GM18873 (cell line): ENCODE measurements at regions not wholly inside any gene's neighbourhood (a gene's known extent, or its start where the extent isn't known, plus 50 kb on each side); places are given as distances from the start of the nearest gene placed in this dataset.
A peak's percentile ranks its signal among the peaks of the same experiment; 100 is the strongest.

Experiments used
- ATAC-seq: cut with Tn5 transposase; IDR thresholded peaks from one replicate; pipeline ENCODE4 v1.9.1; 2021; ENCODE audit warnings: mild to moderate bottlenecking, moderate library complexity, moderate number of reproducible peaks; ENCODE audit not compliant: unreplicated experiment, low FRiP score

DNA sequence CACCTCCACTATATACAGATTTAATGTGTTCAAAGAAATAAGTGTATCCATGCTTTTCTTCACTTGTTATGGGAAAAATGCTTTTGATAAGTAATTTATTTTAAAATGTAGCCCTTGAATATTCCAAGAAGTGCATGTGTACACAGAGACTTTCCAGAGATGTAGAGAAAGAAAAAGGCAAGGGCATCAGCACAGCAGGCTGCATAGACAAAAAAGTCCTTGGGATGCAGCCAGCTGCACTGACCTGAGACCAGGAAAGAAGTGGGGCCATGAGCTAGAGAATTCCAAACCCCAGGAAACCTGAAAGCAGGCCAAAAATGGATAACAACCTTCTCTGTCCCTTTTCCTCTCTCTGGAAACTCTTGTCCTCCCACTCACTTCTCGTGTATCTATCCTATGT lies 51.6 kb upstream of the PRDM8 start:
- no peak for ATAC-seq

DNA sequence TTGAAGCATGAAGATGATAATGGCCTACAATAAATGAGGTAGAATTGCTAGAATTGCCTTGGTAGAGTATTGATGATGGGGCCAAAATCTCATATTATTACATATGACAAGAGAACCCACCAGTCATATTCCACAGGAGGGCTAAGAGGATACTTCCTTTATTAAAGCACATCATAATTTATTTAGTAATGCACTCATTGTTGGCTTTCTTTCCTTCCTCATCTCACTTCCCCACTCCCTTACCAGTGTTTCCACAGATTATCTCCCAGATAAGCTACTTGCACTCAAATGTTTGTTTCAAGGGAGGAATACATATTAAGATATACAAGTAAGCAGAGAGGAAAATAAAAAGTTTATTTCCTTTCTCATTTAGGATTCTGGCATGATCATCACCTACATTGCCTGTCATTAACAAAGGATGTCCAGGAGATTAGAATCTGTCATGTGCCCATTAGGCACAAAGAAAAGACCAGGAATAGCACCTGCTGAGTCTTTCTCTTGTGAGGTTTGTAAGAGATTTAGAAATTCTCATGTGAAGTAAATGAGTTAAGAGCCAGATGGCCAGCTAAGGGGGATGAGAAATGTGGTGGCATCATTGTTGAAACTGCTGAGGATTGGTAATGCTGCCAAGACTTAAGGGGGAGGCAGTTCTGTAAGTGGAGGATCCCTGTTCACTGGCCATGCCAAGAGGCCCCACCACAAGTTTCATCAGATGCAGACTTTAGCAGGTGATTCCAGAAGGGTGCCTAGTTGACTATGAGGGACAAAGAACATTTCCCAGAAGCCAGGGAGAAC lies 52.4 kb upstream of the PRDM8 start:
- no peak for ATAC-seq

DNA sequence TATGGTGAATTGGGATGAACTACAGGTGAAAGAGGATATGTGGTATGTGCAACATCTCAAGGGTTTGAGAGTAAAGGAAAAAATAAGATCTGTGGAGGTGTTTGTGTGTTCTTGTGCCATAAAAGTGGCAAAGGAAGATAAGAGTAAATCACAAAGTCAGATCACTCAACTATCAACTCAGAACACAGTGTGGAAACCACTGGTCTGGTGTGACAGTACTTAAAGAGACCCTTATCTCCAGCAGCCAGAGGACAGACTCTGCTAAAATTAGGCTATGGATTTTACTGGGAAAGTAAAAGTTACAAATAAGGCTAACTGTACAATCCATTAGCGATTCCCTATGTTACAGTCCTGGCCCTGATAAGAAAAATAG lies 54.0 kb upstream of the PRDM8 start:
- ATAC-seq, result no peak

DNA sequence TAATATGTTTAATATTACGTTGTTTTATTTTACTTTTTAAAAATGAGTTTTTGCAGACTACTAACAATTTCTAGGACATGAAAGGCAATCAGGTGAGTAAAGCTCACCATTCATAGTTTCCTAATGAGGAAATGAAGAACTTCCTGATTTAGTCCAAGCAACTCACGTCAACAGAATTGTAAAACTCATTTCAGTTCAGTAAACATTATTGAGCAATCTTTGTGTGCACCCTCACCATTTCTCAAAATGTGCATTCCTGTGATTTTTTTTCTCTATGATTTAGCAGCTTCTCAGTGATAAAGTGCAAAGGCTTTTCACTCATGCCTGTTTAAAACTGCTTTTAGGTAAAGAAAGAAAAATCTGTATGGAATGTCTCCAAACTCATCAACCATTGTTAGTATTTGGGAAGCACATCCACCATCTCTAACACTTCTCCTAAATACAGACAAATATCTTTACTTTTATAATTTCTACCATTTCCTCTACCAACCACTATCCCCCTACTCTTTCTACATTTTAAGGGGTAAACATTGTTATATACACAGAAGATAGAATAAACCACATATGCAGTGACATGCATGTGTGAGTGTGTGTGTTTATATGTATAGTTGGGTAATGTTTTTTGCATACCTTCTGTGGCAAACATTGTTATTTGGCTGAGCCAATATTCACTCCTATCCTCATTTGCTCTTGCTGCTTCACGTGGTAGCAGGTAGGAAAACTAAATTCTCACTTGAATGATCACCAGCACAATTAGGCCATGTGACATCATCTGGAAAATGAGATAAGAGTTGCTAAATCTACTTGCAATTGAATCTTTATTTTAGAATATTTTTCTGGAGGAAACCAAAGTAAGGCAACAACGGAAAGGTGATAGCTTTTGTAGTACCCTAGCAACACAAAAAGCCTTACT lies 54.7 kb upstream of the PRDM8 start:
- ATAC-seq, result no peak

DNA sequence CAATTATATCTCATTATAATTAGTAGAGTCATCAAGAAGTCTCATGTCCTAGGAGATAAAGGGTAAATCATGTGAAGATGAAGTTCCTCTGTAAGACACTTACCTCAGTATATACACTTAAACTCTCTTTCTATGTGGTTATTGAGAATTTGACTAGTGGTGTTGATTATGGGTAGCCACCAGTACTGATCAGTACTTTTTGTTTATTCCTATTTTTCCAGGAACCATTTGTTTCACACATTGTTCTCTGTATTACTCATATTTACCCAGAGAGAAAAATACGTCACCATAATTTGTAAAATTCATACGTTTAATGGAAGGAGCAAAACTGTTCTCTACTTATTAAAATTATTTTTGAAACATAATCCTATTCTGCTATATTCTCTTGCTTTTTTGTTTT lies 55.8 kb upstream of the PRDM8 start:
- no peak for ATAC-seq

DNA sequence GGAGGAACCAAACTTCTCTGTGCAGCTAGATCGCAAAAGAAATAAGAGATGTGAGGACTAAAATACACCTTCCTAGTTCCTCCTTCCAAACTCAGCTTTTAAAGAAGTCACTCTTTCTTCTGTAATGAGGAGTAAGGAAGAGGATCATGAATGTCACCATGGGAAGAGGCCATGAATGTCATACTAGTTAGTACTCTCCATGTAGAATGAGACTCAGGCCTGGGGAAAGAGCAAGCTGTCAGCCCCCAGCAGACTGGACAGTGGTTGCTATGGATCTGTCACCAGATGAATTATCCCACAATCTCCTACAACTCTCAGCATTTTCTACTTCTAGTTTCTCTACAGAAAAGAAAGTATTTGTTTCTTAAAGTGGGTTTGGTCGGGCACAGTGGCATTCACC lies 57.1 kb upstream of the PRDM8 start:
- no peak for ATAC-seq

DNA sequence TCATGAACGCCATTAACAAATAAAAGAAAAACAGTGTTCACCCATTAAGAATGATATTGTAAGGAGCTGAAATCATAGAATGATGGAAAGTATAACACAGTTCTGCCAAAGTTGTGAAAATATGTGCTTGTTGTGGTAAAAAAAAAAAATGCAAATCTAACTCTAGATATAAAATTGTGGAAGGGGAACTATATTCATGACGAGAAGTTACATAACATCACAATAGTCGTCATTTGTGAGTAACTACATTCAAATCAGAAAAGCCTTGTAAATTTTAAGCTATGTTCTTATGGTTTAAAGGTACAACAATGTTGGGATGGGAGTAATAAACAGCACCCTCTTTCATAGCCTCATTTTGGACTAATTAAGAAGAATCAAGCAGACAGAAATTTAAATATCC lies 57.6 kb upstream of the PRDM8 start:
- ATAC-seq, result no peak

DNA sequence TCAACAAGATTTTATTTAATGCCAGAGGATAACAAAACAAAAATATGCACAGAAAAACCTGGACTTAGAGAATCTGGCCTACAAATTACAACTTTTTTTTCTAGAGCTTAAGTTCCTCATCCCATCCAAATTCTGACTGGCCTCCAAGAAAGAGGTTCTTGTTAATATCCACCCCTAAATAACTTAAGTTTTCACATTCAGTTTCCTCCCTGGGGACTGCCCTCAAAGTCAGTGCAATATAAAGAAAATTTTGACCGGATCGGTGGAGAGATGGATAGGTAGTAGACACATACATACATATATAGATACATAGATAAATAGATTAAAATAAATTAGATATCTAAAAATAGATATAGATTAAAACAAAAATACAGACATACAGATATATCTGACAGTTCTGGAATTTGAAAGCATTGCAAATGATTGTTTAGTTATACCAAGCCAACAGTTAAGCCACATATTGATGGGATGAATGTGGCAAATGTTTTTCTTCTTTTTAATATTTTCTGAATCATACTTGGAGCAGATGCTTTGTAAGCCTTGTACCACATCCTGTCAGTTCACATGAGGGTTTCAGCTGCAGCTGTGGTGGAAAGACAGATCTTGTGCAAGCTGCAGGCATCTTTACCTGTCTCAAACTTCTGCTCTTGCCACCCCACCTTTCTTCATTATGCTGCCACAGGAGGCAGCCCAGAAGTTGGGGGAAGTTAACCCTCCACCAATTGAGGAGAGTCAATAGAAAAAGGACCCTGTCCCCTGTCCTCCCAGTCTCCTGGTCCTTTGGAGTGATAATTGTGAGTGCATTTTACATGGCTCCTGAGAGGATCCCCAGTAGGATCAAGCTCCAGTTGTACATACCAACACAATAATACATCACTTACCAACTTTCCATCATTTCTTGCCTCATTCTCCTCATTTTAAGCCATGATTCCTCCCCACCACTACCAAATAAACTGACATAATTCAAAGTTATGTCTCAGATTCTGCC lies 58.5 kb upstream of the PRDM8 start:
- ATAC-seq, result peak; percentile 98

DNA sequence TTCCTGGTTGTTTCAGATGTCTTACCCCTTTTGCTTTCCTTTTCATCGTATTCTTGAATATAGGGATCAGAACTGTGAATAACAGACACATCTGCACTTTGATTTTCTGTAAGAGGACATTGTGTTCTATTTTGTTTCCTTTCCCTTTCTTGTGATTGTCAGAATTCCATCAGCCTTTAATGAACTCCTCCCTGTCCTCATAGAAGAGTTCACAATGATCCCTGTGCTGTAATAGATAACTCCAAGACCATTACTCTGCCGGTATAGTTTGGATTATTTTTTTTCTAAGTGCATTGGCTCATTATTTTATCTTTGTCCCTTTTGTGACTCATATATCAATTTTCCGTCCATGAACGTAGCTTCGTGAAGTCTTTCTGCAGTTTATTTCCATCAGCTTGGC lies 59.7 kb upstream of the PRDM8 start:
- ATAC-seq, result no peak

DNA sequence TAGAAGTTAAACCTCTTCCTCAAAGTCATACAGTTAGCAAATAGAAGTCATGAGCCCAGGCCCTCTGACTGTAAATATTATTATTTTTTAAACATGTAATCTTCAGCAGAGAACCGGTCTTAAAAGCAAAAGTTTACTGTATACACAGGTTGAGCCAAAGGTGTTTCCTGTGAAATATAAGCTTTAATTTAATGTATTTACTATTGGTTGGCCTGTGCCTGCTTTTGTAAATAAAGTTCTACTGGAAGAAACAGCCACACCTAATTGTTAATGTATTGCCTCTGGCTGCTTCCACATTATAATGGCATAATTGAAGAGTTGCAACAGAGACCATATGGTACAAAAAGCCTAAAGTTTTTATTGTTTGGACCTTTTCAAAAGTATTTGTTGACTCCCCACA lies 61.0 kb upstream of the PRDM8 start:
- ATAC-seq, result no peak

DNA sequence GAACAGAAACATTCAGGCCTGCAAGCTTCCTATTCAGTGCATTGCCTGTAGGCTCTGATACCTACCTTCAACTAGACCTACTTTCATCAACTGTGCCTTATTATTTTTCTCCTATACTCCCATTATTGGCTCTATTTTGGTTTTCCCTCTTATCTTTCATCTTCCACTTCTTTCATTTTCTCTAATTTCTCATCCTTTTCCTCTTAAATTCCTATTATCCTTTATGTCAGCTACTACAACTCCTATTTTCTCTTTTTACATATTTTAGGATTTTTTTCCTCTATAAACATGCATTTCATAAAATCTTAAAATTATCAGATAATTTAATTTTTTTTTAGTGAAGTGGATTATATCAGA lies 61.6 kb upstream of the PRDM8 start:
- no peak for ATAC-seq

DNA sequence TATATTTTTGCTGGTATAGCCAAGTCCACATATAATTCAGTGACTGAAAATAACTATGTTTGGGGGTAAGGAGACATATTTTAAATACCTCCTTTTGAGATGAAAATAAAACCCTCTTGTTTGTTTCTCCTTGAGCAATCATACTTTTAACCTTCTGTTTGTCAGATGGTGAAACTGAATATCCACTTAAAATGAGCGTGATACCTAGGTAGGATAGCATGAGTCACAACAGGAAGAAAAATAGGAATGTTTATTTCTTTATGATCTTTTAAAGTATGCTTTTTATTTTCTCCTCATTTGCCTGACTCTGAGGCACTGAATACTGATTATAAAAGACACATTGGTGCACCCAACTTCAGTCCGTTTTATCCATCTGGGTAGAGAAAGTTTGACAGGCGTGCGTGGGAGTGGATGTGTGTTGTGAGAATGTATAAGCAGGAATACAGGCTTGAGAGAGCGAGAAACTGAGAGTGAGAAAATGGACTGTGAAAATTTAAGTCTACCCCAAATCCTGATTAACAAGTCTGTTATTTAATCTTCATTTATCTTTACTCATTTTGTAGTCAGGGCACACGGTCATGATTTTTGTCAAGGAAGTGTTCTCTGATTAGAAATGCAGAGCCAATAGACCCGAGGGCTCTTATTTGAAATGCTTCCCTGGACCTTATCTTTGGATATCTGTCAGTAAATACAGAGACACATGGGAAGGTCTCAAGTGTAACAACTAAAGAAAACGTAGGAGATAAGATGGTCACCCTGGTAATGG lies 62.1 kb upstream of the ANTXR2 start:
- no peak for ATAC-seq

DNA sequence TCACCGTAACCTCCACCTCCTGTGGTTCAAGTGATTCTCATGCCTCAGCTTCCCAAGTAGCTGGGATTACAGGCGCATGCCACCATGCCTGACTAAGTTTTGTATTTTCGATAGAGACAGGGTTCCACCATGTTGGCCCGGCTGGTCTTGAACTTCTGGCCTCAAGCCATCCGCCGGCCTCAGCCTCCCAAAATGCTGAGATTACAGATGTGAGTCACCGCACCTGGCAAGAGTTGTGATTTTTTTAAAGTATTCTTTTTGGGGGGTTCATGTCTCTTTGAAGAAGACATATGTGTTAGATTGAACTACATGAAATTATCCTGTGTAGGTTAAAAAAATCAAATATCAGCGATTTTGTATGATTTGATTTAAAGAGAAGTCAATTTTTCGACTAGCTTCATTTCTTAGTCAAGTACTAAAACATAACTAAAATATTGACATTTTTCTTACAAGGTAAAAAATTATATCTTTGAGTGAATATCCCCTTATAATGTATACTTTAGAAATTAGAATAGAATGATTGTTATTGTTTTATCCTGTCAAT lies 60.3 kb upstream of the ANTXR2 start:
- ATAC-seq, result no peak

DNA sequence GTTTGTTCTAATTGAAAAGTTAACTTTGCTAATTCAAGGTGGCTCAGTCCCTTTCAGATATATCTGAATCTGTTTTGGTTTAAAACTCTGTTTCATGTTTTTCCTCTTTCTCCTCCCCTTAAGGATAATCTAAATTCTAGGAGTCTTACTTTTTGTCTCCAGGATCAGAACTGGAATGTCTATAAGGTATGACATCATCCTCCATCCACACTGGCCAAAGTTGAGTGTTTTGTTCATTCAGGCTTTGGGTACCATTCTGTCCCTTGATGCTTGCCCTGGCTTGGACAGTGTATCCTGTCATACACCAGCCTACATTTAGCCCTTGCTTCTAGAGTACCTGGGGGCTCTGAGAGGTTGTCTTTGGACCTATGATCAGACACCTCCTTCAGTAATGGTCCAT lies 56.8 kb upstream of the ANTXR2 start:
- ATAC-seq, result no peak

DNA sequence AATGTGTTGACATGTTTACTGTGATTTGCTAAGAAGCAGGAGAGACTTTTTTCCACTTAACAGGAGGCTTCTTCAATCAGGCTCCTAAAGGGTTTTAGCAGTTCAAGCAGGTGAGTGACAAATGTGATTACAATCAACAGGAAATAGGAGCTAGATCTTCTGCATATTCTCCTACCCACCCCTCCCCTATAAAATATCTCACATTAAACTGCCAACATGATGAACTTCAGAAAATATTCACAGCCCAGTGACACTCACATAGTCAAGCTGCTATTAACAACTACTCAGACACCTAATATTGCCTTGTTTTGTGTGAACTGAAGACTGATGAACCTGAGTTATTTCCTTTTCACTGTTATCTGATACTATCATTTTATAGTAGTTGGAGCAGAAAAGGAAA lies 55.9 kb upstream of the ANTXR2 start:
- ATAC-seq, result no peak

DNA sequence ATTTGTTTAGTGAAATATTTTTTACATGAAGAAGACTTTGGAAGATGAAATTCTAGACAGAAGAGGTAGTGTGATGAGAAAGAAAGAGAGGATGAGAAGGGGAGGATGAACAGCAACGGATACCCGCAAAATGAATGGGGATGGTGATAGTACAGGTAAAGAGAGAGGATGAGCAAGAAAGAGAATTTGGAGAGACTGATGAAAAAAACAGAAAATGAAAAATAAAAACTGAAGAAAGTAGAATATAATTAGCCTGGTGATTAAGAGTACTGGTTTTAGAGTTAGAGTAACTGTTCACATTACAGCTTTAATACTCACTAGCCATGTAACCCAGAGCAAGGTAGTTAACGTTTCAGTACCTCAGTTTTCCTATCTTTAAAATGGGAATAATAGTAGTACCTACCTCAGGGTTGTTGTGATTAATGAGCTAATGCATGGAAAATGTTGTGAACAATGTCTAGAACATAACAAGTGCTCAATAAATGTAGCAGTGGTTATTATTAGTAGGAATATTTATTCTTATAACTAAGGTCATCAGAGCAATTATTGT lies 54.9 kb upstream of the ANTXR2 start:
- no peak for ATAC-seq

DNA sequence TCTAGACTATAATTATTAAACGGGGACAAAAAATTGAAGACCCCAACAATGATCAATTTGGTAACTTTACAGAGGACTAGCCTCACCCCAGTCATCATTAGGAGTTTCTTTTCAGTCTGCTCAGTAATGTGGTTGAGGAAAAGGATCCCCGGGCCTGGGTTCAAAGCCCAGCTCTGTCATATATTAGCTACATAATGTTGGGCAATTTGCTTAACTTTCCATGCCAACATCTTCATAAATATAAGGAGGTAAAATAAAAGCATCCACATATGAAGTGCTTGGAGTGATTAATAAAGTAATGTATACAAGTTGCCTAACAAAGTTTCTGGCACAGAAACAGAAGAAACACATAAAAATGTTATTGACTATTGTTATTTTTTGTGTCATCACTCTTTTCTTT lies 53.4 kb upstream of the ANTXR2 start:
- ATAC-seq, result no peak

DNA sequence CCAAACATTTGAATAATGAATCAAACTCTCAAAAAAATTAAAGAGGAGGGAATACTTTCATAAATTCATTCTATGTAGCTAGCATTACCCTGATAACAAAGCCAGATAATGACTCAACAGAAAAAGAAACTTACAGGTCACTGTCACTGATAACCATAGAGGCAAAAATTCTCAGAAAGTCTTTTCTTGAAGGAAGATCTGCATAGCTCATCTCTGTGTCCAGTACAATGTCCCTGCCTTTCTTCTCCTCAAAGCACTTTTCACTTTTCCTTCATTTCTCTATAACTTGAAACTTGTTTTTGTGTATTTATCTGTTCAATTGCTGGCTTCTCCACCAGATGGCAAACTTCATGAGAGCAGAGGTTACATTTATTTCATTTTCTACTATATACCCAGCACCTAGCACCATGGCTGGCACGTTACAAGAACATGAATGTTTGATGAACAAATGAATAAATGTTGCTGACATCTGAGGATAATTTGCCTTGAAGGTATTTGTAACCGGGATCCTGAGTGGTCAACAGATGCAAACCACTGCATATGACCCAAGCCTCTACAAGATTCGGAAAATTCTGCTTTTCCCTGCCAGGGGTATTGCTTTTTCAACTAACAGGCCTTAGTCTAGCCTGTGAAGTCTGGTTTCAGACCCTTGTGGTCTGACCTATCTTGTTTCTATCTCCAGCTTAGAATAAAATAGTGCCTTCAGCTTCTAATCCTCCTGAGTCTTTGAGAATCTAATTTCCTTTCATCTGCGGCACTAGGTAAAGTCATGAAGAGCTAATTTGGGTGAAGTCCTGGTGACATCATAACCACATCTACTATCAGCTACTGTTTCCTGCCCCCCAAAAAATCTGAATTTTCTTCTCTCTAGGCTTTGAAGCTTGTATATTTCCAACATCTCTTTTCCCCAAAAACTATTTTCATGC lies 52.5 kb upstream of the ANTXR2 start:
- ATAC-seq, result peak; percentile 57
